CD4-positive, alpha-beta T cell (primary cell): ENCODE measurements at regions not wholly inside any gene's neighbourhood (a gene's known extent, or its start where the extent isn't known, plus 50 kb on each side); places are given as distances from the start of the nearest gene placed in this dataset.

Source experiments
- ATAC-seq: fragments of 200-7000 bp; cut with Tn5 transposase; one replicate; pipeline ENCODE4 v1.10.0; 2022; ENCODE audit warnings: mild to moderate bottlenecking; ENCODE audit not compliant: poor library complexity
- CTCF ChIA-PET: fragments of 350-600 bp; sonication (Branson Sonifier 250); formaldehyde crosslinking; loops from one replicate; lab custom pipeline; 2021; ENCODE audit warnings: antibody characterized with exemption, inconsistent platforms; lab: Charles Lee
- POLR2A ChIA-PET: fragments of 350-600 bp; sonication (Branson Sonifier 250); formaldehyde crosslinking; loops from one replicate; lab custom pipeline; 2021; ENCODE audit warnings: antibody characterized with exemption, inconsistent platforms; lab: Charles Lee
- DNase-seq, 14 experiments: peaks; one replicate each; pipeline ENCODE4 v3.0.0-alpha.2; 2013 to 2020; ENCODE audit warnings: mixed read lengths in 2 of 14
- H3K27ac ChIP-seq, 2 donors: one replicate each; pipeline versions ENCODE4 v1.5.1 to v1.7.0; 2013; ENCODE audit warnings: low read length in 2 of 2, low read depth in 1 of 2, mild to moderate bottlenecking in 1 of 2
- H3K27me3 ChIP-seq, 2 experiments: 1 replicate in 1 of 2; 2 replicates in 1 of 2; pipeline versions ENCODE4 v1.6.1 to v1.7.0; 2013; ENCODE audit warnings: low read length in 2 of 2, control low read depth in 1 of 2, mild to moderate bottlenecking in 1 of 2, moderate library complexity in 1 of 2; ENCODE audit not compliant: insufficient read depth in 2 of 2, control insufficient read depth in 1 of 2
- H3K36me3 ChIP-seq: one replicate; pipeline ENCODE4 v1.6.1; 2013; ENCODE audit warnings: low read length, control low read depth; ENCODE audit not compliant: insufficient read depth
- H3K4me1 ChIP-seq: one replicate; pipeline ENCODE4 v1.6.1; 2013; ENCODE audit warnings: low read length, control low read depth; ENCODE audit not compliant: insufficient read depth
- H3K4me3 ChIP-seq: one replicate; pipeline ENCODE4 v1.5.1; 2013; ENCODE audit warnings: mild to moderate bottlenecking, low read length, moderate library complexity
- H3K9me3 ChIP-seq, 2 experiments: 1 replicate in 1 of 2; 2 replicates in 1 of 2; pipeline versions ENCODE4 v1.6.1 to v1.7.0; 2013; ENCODE audit warnings: low read length in 2 of 2, mild to moderate bottlenecking in 2 of 2, control low read depth in 1 of 2, moderate library complexity in 1 of 2; ENCODE audit not compliant: control insufficient read depth in 1 of 2, insufficient read depth in 1 of 2
- H3K27ac Mint-ChIP-seq: one replicate; pipeline ENCODE4 v1.8.0; 2020; ENCODE audit warnings: mixed read lengths
- H3K27me3 Mint-ChIP-seq: one replicate; pipeline ENCODE4 v1.8.0; 2021; ENCODE audit warnings: mixed read lengths
- H3K36me3 Mint-ChIP-seq: one replicate; pipeline ENCODE4 v1.8.0; 2021; ENCODE audit warnings: low read depth, mixed read lengths
- H3K4me1 Mint-ChIP-seq: one replicate; pipeline ENCODE4 v1.8.0; 2021; ENCODE audit warnings: low read depth, mixed read lengths
- H3K4me3 Mint-ChIP-seq: one replicate; pipeline ENCODE4 v1.8.0; 2020; ENCODE audit warnings: mild to moderate bottlenecking, mixed read lengths
- H3K9me3 Mint-ChIP-seq: one replicate; pipeline ENCODE4 v1.8.0; 2020; ENCODE audit warnings: mixed read lengths
- intact Hi-C, 2 experiments: fragments of 100-400 bp; cut with DNase I in 1 of 2; cut with micrococcal nuclease in 1 of 2; formaldehyde crosslinking; loops; one replicate each; pipeline versions ENCODE4 v1.15.1 to v1.9.0; 2023 to 2025; cut with DNase I, micrococcal nuclease
- TF ChIP-seq, protein P1 (sequence below): fragments of 200-600 bp; IDR thresholded peaks from one replicate; pipeline ENCODE4 v1.8.0; 2022; ENCODE audit warnings: antibody characterized with exemption, mild to moderate bottlenecking

DNA sequence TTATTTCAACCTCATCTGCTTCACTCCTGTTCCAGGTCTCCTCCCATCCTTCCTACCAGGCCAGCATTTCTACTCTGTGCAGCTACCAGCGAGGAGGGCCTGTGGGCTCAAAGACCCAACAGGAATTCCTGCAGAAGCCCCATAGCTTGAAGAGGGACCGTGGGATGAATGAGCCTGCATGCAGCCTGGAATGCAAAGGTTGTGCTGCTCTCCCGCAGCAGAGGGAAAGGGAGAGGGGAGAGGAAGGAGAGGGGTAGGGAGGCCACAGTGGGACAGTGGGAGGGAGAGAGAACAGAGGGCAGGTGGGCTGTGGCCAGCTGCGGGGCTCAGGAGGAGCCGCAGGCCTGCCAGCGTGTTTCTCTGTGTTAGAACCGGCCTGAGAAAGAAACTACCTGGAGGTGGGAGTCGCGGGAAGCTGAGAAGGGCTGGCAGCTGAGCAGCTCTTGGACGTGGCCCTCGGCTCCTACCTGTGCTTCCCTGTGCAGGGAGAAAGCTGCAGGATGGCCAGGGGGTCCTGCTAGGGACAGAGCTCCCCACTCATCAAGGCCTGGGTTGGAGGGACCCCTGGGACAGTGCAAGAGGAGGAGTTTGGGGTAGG, 66.1 kb upstream of the MLN start:
- H3K4me1 Mint-ChIP-seq, result peaks cover 8% of the 10 kb centered on the region
- ChIA-PET CTCF (no interaction called here), POLR2A (no interaction called here)
- TF ChIP-seq, protein P1, sequence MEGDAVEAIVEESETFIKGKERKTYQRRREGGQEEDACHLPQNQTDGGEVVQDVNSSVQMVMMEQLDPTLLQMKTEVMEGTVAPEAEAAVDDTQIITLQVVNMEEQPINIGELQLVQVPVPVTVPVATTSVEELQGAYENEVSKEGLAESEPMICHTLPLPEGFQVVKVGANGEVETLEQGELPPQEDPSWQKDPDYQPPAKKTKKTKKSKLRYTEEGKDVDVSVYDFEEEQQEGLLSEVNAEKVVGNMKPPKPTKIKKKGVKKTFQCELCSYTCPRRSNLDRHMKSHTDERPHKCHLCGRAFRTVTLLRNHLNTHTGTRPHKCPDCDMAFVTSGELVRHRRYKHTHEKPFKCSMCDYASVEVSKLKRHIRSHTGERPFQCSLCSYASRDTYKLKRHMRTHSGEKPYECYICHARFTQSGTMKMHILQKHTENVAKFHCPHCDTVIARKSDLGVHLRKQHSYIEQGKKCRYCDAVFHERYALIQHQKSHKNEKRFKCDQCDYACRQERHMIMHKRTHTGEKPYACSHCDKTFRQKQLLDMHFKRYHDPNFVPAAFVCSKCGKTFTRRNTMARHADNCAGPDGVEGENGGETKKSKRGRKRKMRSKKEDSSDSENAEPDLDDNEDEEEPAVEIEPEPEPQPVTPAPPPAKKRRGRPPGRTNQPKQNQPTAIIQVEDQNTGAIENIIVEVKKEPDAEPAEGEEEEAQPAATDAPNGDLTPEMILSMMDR, result no peak
- no peaks in the 10 kb centered on the region for H3K27me3 Mint-ChIP-seq
- H3K27me3 ChIP-seq, result no peaks in the 10 kb centered on the region
- no peak for ATAC-seq
- intact Hi-C loops, result no loop called here
- H3K36me3 ChIP-seq, result no peaks in the 10 kb centered on the region
- no peak overlapping the region for H3K4me3 ChIP-seq
- H3K4me1 ChIP-seq, result peaks cover 3% of the 10 kb centered on the region
- H3K36me3 Mint-ChIP-seq, result no peaks in the 10 kb centered on the region
- H3K9me3 Mint-ChIP-seq, result no peaks in the 10 kb centered on the region
- H3K9me3 ChIP-seq, result peaks cover 0 to 4% of the 10 kb centered on the region in 2 experiments
- H3K27ac ChIP-seq, result no peak overlapping the region
- H3K4me3 Mint-ChIP-seq, result no peak overlapping the region
- DNase-seq, result no peak
- H3K27ac Mint-ChIP-seq, result no peak overlapping the region

GRCh38 chr6:33869121-33869520, 65.3 kb upstream of the MLN start:
- Mint-ChIP-seq H3K27ac (no peak overlapping the region), H3K4me3 (no peak overlapping the region), H3K4me1 (peaks cover 2% of the 10 kb centered on the region), H3K9me3 (no peaks in the 10 kb centered on the region), H3K36me3 (no peaks in the 10 kb centered on the region), H3K27me3 (no peaks in the 10 kb centered on the region)
- intact Hi-C loops, result no loop called here
- peaks cover 4% of the 10 kb centered on the region for H3K4me1 ChIP-seq
- TF ChIP-seq, protein P1, result no peak
- no peak overlapping the region for H3K27ac ChIP-seq
- H3K4me3 ChIP-seq, result no peak overlapping the region
- DNase-seq, result no peak
- H3K36me3 ChIP-seq, result no peaks in the 10 kb centered on the region
- ChIA-PET CTCF (no interaction called here), POLR2A (no interaction called here)
- ATAC-seq, result no peak
- peaks cover 0 to 4% of the 10 kb centered on the region in 2 experiments for H3K9me3 ChIP-seq
- H3K27me3 ChIP-seq, result no peaks in the 10 kb centered on the region

DNA sequence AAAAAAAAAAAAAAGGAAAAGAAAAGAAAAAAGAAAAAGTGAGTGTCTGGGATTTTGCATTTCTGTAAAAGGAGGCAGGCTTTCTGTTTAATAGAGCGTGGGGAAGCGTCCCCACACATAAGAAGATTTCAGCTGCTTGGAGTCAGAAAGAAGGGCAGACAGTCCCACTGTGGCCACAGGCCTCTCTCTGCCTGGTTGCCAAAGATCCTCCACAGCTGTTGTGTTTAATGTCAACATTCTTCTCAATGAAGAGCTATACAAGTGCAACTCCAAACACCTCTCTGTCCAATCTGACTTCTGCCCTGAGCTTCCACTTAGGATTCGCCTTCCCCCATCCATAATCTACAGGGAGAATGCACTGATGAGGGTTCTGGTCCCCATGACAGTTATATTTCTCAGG, 64.3 kb upstream of the MLN start:
- Histone ChIP-seq H3K4me1 (peaks cover 8% of the 10 kb centered on the region), H3K9me3 (peaks cover 0 to 4% of the 10 kb centered on the region in 2 experiments), H3K27me3 (no peaks in the 10 kb centered on the region), H3K36me3 (no peaks in the 10 kb centered on the region), H3K4me3 (no peak overlapping the region), H3K27ac (no peak overlapping the region)
- TF ChIP-seq, protein P1, result no peak
- ATAC-seq (no peak), DNase-seq (no peak)
- intact Hi-C loops, result no loop called here
- POLR2A ChIA-PET, result no interaction called here
- Mint-ChIP-seq H3K9me3 (no peaks in the 10 kb centered on the region), H3K4me3 (no peak overlapping the region), H3K27me3 (no peaks in the 10 kb centered on the region), H3K36me3 (no peaks in the 10 kb centered on the region), H3K4me1 (peaks cover 9% of the 10 kb centered on the region), H3K27ac (no peak overlapping the region)
- CTCF ChIA-PET, result no interaction called here
